ENCODE measurements at regions not wholly inside any gene's neighbourhood (a gene's known extent, or its start where the extent isn't known, plus 50 kb on each side); places are given as distances from the start of the nearest gene placed in this dataset.

GRCh38 chr5:104198156-104198555 is 635.6 kb upstream of the NUDT12 start:
- CTCF ChIA-PET: no interaction called here
- no peaks in the 10 kb centered on the region for H3K27me3 Mint-ChIP-seq (ENCODE audit: unreplicated experiment)
- H3K4me3 Mint-ChIP-seq (ENCODE audit: low read depth, unreplicated experiment): no peak overlapping the region
- no peak for TF ChIP-seq CTCF (IDR thresholded peaks at IDR 0.05; ENCODE audit: unreplicated experiment)
- no peak for DNase-seq
- no peak overlapping the region for H3K27ac Mint-ChIP-seq (ENCODE audit: unreplicated experiment)
- H3K9me3 Mint-ChIP-seq (ENCODE audit: low read depth, unreplicated experiment): peaks cover 2% of the 10 kb centered on the region
- no TSS peak for BruUV-seq (replicated peaks)
- H3K36me3 Mint-ChIP-seq (ENCODE audit: insufficient read depth, unreplicated experiment): no peaks in the 10 kb centered on the region
- intact Hi-C loops (cut with micrococcal nuclease; ENCODE audit: unreplicated experiment): no loop called here
- H3K4me1 Mint-ChIP-seq (ENCODE audit: low read depth, unreplicated experiment): no peaks in the 10 kb centered on the region

GRCh38 chr5:104189909-104190308 is 627.3 kb upstream of the NUDT12 start:
- Mint-ChIP-seq H3K9me3 (ENCODE audit: low read depth, unreplicated experiment) (peaks cover 2% of the 10 kb centered on the region), H3K27me3 (ENCODE audit: unreplicated experiment) (no peaks in the 10 kb centered on the region), H3K36me3 (ENCODE audit: insufficient read depth, unreplicated experiment) (no peaks in the 10 kb centered on the region), H3K4me1 (ENCODE audit: low read depth, unreplicated experiment) (peaks cover 9% of the 10 kb centered on the region), H3K27ac (ENCODE audit: unreplicated experiment) (no peak overlapping the region), H3K4me3 (ENCODE audit: low read depth, unreplicated experiment) (no peak overlapping the region)
- intact Hi-C loops (cut with micrococcal nuclease; ENCODE audit: unreplicated experiment): no loop called here
- DNase-seq: no peak
- BruUV-seq (replicated peaks): no TSS peak
- CTCF ChIA-PET: no interaction called here
- TF ChIP-seq CTCF (IDR thresholded peaks at IDR 0.05; ENCODE audit: unreplicated experiment): no peak

- intact Hi-C loops (cut with micrococcal nuclease; ENCODE audit: unreplicated experiment): no loop called here
- no TSS peak for BruUV-seq (replicated peaks)
- H3K36me3 Mint-ChIP-seq (ENCODE audit: insufficient read depth, unreplicated experiment): no peaks in the 10 kb centered on the region
- no peak overlapping the region for H3K4me3 Mint-ChIP-seq (ENCODE audit: low read depth, unreplicated experiment)
- H3K9me3 Mint-ChIP-seq (ENCODE audit: low read depth, unreplicated experiment): peaks cover 2% of the 10 kb centered on the region
- CTCF ChIA-PET: no interaction called here
- H3K4me1 Mint-ChIP-seq (ENCODE audit: low read depth, unreplicated experiment): peaks cover 9% of the 10 kb centered on the region
- no peaks in the 10 kb centered on the region for H3K27me3 Mint-ChIP-seq (ENCODE audit: unreplicated experiment)
- no peak for TF ChIP-seq CTCF (IDR thresholded peaks at IDR 0.05; ENCODE audit: unreplicated experiment)
- DNase-seq: no peak
- no peak overlapping the region for H3K27ac Mint-ChIP-seq (ENCODE audit: unreplicated experiment)
Observed at GRCh38 chr5:104189031-104189430, 626.4 kb upstream of the NUDT12 start.

- Mint-ChIP-seq H3K4me1 (ENCODE audit: low read depth, unreplicated experiment) (peaks cover 9% of the 10 kb centered on the region), H3K27me3 (ENCODE audit: unreplicated experiment) (no peaks in the 10 kb centered on the region), H3K9me3 (ENCODE audit: low read depth, unreplicated experiment) (peaks cover 2% of the 10 kb centered on the region), H3K4me3 (ENCODE audit: low read depth, unreplicated experiment) (no peak overlapping the region), H3K27ac (ENCODE audit: unreplicated experiment) (no peak overlapping the region), H3K36me3 (ENCODE audit: insufficient read depth, unreplicated experiment) (no peaks in the 10 kb centered on the region)
- no peak for DNase-seq
- CTCF ChIA-PET: no interaction called here
- TF ChIP-seq CTCF (IDR thresholded peaks at IDR 0.05; ENCODE audit: unreplicated experiment): no peak
- BruUV-seq (replicated peaks): no TSS peak
- intact Hi-C loops (cut with micrococcal nuclease; ENCODE audit: unreplicated experiment): no loop called here
Observed at GRCh38 chr5:104187656-104188055, 625.1 kb upstream of the NUDT12 start.

- DNase-seq: no peak
- Mint-ChIP-seq H3K27ac (ENCODE audit: unreplicated experiment) (no peak overlapping the region), H3K27me3 (ENCODE audit: unreplicated experiment) (no peaks in the 10 kb centered on the region), H3K4me1 (ENCODE audit: low read depth, unreplicated experiment) (peaks cover 9% of the 10 kb centered on the region), H3K4me3 (ENCODE audit: low read depth, unreplicated experiment) (no peak overlapping the region), H3K9me3 (ENCODE audit: low read depth, unreplicated experiment) (peaks cover 3% of the 10 kb centered on the region), H3K36me3 (ENCODE audit: insufficient read depth, unreplicated experiment) (no peaks in the 10 kb centered on the region)
- no peak for TF ChIP-seq CTCF (IDR thresholded peaks at IDR 0.05; ENCODE audit: unreplicated experiment)
- CTCF ChIA-PET: no interaction called here
- intact Hi-C loops (cut with micrococcal nuclease; ENCODE audit: unreplicated experiment): no loop called here
- BruUV-seq (replicated peaks): no TSS peak
Observed at GRCh38 chr5:104186510-104186909, 623.9 kb upstream of the NUDT12 start.

Data from Calu3 (cell line).